SKM-1 treated with dmso at 0.1 percent for 144 hours (cell line): ENCODE measurements at regions not wholly inside any gene's neighbourhood (a gene's known extent, or its start where the extent isn't known, plus 50 kb on each side); places are given as distances from the start of the nearest gene placed in this dataset.
"Not testable (repeated sequence)": the region's sequence is repeated elsewhere in the genome, so short reads cannot be mapped to it uniquely, and the experiment has no call there.

Experiments used
- DNase-seq: peaks from one replicate; lab custom pipeline; 2025; ENCODE audit not compliant: unreplicated experiment; lab: John Stamatoyannopoulos, UW

- DNase-seq = no peak
Measured at GRCh38 chr4:66482186-66482585, 811.9 kb upstream of the EPHA5 start.

DNA sequence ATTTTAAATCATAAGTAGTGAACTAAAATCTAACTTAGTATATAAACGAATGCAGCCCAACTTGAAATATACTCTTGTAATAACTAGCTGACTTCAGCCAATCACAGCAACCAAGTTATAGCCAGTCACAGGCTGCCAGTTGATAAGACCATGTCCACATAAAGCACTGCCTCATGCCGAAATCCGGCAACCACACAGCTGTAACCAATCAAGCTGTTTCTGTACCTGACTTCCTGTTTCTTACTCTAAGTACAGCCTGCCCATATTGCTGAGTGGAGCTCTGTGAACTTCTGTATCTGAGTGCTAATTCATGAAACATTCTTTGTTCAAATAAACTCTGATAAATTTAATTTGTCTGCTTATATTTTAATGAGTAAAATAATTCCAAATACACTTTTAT lies 805.3 kb upstream of the EPHA5 start:
- no peak for DNase-seq

DNA sequence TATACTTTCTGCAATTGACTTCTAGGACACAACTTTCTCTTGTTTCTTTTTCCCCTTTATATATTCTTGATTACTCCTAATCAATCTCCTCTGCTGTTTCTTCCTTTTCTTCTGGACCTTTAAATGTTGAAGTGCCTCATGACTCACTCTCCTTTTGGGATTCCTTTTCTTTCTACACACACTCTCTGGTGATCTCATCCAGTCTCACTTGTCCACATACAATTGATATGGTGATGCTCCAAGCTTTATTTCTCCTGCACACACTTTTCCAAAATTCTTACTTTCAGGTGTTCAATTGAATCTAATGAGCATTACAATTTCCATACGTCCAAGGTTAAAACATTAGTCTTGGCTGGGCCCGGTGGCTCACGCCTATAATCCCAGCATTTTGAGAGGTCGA lies 794.8 kb upstream of the EPHA5 start:
- DNase-seq = no peak

DNA sequence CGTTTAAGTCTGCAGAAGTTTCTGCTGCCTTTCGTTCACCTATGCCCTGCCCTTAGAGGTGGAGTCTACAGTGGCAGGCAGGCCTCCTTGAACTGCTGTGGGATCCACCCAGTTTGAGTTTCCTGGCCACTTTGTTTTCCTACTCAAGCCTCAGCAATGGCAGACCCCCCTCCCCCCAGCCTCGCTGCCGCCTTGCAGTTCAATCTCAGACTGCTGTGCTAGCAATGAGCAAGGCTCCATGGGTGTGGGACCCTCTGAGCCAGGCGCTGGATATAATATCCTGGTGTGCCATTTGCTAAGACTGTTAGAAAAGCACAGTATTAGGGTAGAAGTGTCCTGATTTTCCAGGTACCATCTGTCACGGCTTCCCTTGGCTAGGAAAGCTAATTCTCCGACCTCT lies 792.6 kb upstream of the EPHA5 start:
- DNase-seq = not testable (repeated sequence)

DNA sequence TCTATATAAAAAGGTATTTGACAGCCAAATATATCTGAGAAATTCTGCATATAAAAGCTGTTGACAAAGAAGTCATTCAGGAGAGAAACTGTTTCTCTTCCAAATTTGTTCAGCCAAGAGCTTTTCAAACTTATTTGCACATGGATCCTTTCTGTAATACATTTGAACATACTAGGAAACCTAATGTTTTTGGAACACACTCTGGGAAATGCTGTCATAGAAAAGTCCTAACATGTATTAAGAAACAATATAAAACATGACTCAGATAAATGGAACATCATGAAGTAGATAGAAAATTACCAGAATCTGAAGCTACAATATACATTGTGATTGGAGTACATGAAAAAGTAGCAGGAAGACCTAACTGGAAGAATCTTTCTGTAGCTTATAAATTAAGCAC lies 781.5 kb upstream of the EPHA5 start:
- DNase-seq = no peak

DNA sequence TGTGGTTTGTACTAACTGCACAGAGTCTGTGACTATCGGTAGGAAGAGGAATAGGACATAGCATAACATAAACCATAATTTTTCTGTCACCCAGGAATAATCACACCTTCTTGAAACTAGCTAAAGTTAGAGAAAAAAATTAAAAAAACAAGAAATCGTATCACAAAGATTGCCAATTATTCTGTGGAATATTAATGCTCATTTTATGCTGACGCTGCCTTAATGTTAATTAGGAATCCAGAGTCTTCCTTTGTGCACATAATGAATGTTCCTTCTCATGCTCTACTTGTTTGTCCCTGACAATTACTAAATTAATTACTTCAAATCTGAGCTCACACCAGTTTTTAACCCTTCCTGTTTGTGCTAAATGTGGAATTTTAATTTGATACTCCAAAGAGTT lies 772.7 kb upstream of the EPHA5 start:
- DNase-seq = no peak

- DNase-seq = no peak
Measured at GRCh38 chr4:66439508-66439907, 769.2 kb upstream of the EPHA5 start.

DNA sequence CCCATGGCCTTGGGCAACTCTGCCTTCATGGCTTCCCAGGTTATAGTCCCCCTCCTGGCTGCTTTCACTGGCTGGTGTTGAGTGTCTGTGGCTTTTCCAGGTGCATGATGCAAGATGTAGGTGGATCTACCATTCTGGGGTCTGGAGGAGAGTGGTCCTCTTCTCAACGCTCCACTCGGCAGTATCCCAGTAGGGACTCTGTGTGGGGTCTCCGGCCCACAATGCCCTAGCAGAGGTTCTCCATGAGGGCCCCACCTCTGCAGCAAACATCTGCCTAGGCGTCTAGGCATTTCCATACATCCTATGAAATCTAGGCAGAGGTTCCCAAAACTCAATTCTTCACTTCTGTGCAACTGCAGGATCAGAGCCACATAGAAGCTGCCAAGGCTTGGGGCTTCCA lies 763.4 kb upstream of the EPHA5 start:
- no peak for DNase-seq

GRCh38 chr4:66430856-66431255 lies 760.6 kb upstream of the EPHA5 start:
- no peak for DNase-seq

DNA sequence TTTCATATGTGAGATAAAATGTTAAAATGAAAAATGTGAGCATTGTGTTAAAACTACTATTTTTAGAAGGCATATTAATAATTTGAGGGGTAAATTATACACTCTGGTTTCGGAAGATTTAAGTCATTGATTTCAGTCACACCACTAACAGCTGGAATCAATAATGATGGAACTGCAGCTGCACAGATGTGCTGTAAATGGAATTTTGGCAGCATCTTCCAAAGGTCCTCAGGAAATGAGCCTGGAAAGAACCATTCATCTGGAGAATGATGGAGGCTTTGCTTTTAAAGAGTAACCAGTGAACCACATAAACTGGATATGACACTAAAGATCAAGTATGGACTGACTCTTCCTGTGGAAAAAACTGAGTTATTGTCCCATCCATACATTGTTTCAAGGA lies 759.0 kb upstream of the EPHA5 start:
- no peak for DNase-seq

DNA sequence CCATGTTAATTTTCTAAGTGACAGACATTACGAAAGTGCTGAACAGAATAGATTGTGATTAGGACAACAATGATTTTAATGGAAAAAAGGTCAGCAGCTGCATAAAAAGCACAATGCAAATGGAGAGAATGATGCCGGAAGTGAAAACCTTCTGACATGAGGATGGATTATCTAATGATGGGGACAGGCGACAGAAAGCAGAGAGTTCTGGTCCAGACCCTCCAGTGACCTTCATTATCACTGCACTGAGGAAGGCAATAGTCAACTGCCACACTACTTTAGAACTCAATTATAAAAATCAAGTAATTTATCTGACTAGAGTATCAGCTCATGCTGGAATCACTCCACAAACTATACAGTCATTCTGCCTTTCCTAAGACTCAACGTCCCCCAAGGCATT lies 746.1 kb upstream of the EPHA5 start:
- no peak for DNase-seq

GRCh38 chr4:66404141-66404540 lies 733.9 kb upstream of the EPHA5 start:
- DNase-seq = no peak

DNA sequence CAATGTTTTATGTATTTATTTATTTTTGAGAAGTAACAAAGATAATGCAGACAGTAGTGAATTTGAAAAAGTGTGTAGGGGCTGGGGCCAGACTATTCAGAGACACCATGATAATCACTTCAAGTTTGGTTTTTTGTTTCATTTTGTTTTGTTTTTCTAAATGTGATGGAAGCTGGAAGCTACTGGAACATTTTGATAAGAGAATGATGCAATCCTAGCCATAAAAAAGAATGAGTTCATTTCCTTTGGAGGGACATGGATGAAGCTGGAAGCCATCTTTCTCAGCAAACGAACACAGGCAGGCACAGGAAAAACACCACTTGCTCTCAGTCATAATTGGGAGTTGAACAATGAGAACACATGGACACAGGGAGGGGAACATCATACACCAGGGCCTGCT lies 706.6 kb upstream of the EPHA5 start:
- DNase-seq = no peak

DNA sequence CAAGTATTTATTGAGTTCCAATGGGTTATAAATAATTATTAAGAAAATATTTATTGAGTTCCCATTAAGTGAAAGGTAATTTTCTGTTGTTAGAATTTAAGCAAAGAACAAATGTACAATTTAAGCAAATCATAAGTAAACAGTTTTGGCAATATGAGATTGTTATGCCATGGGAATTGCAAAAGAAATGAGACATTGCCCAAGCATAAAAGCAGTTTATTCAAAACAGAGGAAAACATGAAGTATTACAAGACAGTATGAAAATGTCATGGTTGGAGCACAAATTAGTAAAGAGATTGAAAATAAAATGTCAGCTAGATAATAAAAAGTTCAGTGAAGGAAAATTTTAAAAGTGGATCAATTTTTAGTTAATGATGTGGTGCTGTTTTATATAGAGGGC lies 706.1 kb upstream of the EPHA5 start:
- no peak for DNase-seq

- DNase-seq = no peak
Measured at GRCh38 chr4:66373268-66373667, 703.0 kb upstream of the EPHA5 start.

- DNase-seq = no peak
Measured at GRCh38 chr4:66372706-66373105, 702.4 kb upstream of the EPHA5 start.

DNA sequence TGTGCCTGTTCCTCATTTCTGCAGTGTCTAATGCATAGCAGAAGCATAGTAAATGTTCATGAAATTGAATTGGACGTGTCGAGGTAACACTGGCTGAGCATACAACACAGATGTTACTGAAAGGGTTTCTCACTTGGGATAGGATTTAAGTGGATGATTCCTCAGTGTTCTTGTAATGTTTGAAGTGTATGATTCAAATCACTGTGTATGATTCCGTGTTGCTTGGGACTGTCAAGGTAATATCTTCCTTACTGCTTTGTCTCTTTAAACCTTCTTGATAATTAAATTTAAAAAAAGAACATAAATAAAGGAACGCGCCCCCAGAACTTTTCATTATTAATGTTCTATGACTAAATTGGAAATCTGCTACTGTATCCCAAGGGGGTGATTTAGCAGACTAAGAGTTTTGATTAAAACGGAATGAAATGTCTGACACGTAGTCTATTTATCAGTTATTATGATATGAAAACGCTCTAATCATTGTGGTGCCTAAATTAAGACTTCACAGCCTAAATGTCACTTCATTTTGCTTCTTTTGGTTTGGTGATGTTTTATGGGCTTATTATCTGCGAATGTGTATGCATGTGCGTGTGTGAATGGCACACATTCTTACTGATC lies 696.9 kb upstream of the EPHA5 start:
- no peak for DNase-seq

GRCh38 chr4:66360395-66360794 lies 690.1 kb upstream of the EPHA5 start:
- DNase-seq = not testable (repeated sequence)

GRCh38 chr4:66357316-66357715 lies 687.0 kb upstream of the EPHA5 start:
- DNase-seq = no peak

DNA sequence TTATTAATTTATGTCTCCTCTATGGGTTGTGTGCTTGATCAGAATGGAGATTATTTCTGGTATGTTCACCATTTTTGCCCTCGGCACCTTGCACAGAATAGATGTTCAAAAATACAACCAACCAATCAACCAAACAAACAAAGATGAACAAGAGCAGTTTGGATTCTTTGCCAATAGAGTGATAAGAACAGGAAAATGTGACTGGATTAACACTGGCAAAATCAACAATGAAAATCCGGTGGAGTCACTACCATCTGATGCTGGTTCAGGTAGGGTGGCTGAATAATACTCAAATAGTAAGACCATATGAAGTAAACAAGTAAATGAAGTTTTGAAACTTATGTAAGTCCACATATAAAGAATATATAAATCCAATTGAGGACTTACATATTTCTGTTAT lies 685.0 kb upstream of the EPHA5 start:
- no peak for DNase-seq

DNA sequence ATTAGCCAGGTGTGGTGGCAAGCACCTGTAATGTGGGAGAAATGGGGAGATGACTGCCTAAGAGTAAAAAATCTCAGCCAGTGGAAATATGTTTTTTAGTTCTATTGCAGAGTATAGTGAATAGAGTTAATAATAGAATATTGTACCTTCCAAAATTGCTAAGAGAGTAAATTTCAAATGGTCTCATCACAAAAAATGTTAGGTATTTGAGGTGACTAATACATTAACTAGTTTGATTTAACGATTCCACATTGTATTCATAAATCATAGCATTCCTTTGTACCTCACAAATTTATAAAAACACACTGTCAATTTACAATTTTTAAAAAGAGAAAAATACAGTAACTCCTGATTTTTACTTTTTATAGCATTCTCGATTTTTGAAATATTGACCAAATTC lies 681.5 kb upstream of the EPHA5 start:
- DNase-seq = no peak

GRCh38 chr4:66340286-66340893 lies 670.1 kb upstream of the EPHA5 start:
- no peak for DNase-seq

GRCh38 chr4:66339007-66339406 lies 668.7 kb upstream of the EPHA5 start:
- no peak for DNase-seq
